DMS 273 treated with DMSO at 0.1 percent for 48 hours (cell line): ENCODE measurements at regions not wholly inside any gene's neighbourhood (a gene's known extent, or its start where the extent isn't known, plus 50 kb on each side); places are given as distances from the start of the nearest gene placed in this dataset.
"Not testable (repeated sequence)": the region's sequence is repeated elsewhere in the genome, so short reads cannot be mapped to it uniquely, and the experiment has no call there.

Experiments
- DNase-seq: peaks from one replicate; lab custom pipeline; 2025; lab: John Stamatoyannopoulos, UW

DNA sequence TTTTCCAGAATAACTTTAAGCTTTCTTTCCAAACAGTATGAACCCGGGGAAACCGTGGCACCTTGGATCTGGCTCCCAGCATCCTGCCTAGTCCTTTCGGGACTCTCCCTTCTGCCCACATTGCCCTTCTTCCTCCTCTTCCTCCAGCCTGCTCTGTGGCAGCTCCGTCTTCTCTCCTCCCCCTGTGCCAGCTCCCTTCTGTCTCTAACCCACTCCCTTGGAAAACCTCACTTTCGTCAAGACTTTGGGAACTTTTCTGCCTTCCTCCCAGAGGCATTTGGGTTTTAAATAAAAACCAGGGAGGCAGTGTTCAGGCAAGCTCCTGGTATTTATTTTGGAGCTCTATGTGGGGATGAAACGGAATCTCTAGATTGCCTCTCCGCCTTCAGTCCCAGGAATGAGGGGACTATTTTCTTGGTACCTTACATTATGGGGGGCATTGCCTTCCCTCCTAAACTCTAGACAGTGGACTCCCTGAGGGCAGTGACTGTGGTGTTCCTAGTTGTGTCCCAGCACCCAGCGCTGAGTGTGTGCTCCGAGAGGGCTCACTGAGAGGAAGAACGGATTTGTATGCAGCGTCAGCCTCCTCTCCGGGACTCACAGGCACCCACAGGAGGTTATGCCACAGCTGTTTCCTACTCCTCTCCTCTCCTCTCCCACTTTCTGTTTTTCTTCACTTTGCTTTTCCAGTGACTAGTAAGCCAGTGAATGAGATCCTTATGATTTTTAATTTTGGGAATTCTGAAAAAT, 105.4 kb upstream of the MRPS22 start:
- DNase-seq = no peak

DNA sequence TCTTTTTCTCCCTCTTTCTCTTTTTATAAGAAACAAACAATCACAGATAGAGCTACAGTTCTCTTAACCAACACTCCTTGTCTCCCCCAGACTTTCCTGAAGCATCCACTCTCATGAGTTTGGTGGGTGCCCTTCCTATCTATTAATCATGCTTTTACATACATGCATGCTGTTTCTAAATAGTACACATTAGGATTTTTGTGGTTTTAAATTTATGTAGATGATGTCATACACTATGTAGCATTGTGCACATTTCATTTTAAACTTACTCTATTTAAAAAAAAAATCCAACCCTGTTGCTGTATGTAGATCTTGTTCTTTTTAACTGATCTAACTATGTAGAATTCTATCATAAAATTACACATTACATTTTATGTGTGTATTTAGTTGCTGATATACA, 104.3 kb upstream of the MRPS22 start:
- DNase-seq = no peak

DNA sequence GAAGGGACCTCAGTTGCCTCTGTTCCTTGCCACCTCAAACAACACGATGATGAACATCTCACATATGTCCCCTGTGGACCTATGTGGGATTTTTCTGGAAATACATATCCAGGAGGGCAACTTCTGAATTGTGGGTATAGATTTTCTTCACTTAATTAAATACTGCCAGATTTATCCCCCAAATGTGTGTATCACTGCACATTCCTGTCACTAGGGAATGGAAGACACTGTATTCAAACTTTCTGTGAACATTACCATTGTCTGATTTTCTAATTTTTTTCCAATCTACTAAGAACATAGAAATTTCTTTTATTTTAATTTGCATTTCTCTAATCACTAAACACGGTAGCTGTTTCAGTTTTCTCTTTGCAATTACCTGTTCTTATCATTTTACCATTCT, 102.0 kb upstream of the MRPS22 start:
- DNase-seq = no peak

DNA sequence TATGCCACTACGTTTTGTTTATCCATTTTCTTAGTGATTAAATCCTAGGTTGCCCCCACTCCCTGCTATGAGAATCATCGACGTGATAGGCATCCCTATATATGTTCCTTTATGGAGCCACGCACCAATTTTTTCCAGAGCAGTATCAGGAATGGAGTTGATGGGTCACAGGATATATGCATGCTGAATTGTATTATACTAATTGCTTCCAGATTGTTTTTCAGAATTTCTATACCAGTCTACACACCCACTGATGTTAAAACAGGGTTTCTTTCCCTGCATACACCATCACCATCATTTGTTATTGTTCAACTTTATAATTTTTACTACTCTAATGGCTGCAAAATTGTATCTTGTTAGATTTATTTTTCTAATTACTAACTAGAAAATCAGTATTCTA, 100.1 kb upstream of the MRPS22 start:
- DNase-seq = no peak

DNA sequence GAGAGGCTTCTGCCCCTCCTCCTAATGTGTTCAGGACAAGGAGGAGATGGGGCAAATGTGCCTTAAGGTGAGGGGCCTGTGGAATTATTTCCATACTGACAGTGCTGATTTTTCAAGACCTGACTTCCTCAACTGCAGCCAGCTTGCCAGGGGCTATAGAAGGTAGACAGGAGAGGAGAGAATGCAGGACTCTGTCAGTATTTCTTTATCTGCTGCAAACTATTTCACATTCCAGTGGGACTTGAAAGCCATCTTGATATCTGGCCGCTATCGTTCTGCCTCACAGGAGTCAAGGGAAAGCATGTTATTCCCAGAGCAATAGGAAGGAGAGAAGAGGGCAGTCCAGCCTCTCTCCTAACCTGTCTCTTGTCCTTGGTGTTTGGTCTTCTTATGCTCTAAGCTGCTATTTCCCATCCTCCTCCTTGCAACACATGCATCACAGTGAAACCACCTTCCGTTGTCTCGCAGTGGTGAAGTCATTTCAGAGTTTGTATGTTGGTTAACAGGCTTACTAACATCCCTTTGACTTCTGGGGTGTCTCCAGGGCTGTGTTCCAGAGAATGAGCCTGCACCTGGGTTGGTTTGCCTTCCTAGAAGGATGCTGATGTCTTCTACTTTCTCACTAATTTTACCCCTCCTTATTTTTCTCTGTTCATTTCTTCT, 95.1 kb upstream of the MRPS22 start:
- no peak for DNase-seq

DNA sequence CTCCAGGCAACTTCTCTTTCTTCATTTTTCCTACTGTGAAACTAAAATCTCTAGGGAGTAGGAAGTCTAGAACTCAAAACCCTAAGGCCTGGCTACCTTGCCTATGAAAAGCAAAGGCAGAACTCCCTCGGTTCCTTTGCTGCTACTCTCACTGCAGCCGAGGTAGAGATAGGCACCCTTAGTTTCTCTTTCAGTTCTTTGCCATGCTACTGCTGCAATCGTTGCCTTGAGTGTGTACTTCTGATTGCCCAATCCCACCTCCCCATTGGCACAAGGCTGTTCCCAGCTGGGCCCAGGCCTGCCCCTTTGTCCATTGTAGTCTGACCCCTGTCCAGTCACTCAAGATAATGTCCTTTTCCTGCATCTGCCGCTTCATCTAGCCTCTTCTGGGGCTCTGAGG, 92.3 kb upstream of the MRPS22 start:
- no peak for DNase-seq

DNA sequence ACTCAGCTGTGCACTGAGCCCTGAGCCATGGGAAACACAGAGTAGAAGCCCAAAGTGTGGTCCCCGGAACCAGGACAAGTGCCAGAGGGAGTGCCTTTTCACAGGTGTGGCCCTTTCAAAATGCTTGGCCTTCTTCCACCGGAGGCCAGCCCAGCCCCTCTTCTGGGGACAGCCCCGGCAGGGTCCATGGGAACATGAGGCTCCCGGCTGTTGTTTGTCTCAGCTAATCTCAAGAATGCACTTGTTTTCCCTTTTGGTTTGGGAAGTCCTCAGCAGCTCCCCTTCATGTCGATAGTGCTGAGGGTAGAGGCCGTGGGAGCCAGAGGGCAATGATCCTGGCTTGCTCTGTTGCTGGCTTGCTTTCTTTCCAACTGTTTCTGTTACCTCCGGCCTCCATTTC, 91.1 kb upstream of the MRPS22 start:
- no peak for DNase-seq

DNA sequence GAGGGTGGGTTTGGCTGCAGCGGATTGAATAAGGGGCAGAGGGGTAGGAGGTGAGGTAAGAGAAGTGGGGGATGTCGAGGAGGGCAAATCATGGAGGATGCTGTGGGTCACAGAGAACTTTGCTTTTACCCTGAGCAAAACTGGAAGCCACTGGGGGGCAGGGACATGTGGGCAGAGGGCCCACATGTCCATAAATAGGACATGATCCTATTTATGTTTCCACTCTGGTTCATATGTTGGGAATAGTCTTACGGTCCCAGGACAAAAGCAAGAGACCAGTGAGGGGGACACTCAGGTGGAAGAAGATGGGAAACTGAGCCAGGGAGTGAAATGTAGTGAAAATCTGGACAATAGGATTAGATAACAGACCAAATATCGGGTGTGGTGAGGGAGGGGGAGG, 85.5 kb upstream of the MRPS22 start:
- no peak for DNase-seq

DNA sequence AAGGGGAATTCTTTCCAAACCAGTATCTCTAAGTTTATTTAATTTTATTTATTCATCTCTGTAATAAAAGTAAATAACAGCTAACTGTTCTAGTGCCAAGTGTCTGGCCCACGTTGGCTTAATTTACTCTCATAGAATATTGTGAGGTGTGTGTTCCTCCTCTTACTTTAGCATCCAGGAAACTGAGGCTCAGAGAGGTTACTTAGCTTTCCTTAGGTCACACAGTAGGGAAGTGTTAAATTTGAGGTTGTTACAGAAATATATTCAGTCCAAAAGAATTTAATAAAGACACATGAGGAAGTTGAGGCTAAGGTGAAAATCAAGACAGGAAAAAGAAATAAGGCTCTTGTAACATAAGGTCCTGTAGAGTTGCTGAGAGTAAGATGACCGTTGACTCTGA, 84.4 kb upstream of the MRPS22 start:
- DNase-seq = no peak

DNA sequence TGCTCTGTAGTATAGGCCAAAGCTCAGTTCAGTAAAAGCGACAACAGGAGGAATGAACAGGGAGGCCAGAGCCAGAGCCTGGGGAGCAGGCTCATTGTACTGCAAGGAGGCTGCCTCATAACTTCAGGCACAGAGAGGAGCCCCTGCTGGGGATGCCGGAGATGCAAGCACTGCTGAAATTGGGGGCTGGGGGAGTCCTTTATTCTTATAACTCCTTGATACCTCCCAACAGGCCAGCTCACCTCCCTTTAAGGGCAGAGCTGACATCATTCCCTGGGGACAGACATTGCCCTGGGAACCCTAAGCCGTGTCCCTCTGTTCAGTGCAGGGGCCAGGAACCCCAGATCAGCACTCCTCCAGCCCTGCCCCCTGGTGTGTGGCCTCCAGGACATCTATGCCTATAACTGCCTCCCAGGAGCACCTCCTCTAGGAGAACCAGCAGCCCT, 83.8 kb upstream of the MRPS22 start:
- no peak for DNase-seq

DNA sequence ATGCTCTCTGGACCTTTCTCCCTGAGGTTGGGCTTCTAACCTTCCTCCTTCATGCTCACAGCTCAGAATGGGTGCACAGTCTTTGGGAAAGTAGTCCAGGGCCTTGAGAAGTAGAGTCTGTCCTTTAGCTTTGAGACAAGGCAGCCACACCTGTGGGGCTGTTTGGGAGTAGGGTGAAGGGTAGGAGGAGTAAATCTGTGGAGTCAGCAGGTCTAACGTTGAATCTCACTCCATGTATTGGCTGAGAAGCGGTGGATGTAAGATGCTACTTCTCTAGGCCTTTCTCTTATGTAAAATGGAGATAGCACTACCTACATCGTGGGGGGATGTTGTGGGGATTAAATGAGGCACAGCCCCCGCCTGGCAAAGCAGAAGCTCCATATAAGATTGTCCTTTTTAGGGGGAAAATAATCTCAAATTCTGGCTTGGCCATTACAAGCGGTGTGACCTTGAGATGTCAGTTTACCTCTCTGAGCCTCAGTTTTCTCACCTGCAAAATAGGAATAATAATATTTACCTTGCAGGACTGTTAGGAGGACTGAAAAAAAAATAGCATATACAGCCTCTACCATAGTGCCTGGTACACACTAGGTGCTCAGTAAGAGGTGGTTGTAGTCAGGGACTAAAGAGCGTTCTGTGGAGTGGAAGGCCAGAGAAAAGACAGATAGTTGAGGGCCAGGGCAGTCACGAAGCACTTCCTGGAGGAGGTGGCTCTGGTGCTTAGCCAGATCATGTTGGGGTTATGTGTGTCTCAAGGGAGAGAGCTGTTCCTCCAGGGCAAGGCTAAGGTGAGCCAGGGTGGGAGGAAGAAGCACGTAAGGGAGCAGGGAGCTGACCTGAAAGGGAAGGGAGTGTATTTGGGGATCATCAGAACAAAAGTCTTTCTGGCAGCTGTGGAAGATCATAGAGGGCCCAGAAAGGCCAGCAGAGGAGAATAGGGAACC, 82.8 kb upstream of the MRPS22 start:
- no peak for DNase-seq

DNA sequence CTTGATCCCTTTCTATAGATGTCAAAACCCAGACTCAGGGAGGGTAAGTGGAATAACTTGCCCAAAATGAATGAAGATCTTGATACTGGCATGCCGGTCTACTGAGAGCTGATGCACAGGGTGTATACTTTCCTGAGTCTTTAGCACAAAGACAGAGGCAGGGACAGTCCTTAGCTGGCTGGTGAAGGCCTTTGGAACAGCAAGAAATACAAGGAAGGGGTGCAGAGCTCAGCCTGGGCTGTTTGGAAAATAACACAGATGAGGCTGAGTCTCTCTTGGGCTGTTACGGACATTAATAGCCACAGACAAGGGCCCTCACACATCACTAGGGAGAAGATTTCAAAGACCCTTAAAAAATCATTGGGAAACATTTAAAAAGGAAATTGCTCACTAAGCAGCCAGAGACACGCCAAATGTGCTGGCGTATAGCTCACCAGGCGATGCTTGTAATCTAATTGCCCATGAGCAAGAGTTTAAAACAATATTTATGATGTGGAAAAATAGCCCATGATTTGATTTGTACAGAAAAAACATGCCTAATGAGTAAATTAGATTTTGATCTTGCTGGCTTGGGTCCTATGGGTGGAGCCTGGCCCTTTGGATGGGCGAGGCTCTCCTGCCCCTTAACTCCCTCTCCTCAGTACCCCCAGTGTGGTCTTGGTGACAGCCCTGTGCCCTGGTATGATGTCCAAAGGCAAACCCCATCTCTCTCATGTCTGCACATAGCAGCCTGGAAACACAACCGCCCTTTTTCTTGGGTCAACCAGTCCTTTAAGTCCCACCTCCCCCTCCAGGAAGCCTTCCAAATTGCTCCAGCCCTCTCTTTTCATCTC, 81.8 kb upstream of the MRPS22 start:
- no peak for DNase-seq

DNA sequence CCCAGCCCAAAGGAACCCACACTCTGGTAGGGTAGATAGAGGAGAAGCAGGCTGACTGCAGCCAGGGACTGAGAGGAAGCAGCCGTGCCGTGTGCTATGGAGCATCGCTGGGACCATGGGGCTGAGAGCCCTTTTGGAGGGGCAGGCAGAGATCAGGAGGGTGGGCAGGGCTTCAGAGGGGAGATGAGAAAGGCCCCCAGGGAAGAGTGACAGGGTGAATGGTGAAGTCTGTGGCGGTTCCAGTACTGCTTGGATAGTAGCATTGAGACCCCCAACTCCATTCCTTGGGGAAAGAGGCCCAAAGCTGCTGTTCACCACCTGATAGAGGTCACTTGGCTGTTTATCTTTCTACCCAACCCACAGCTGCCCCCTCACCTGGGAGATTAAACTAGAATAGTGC, 80.0 kb upstream of the MRPS22 start:
- no peak for DNase-seq

DNA sequence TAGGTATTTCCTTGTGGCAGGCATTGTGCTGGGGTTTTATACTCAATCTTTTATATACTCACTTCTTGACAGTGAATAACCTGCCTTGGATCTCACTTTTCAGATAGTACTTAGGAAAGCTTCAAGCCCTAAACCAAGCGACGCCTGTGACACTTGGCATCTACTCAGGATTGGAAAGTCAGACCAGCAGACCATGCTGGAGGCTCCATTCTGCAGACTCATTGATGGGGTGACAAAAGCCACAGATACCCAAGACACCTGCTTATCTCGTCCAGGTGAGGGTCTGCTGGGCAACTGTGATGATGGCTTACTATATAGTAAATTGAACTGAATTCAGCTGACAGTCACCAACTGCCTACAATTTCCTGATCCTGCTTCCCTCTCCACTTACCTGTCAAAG, 79.4 kb upstream of the MRPS22 start:
- DNase-seq = no peak

DNA sequence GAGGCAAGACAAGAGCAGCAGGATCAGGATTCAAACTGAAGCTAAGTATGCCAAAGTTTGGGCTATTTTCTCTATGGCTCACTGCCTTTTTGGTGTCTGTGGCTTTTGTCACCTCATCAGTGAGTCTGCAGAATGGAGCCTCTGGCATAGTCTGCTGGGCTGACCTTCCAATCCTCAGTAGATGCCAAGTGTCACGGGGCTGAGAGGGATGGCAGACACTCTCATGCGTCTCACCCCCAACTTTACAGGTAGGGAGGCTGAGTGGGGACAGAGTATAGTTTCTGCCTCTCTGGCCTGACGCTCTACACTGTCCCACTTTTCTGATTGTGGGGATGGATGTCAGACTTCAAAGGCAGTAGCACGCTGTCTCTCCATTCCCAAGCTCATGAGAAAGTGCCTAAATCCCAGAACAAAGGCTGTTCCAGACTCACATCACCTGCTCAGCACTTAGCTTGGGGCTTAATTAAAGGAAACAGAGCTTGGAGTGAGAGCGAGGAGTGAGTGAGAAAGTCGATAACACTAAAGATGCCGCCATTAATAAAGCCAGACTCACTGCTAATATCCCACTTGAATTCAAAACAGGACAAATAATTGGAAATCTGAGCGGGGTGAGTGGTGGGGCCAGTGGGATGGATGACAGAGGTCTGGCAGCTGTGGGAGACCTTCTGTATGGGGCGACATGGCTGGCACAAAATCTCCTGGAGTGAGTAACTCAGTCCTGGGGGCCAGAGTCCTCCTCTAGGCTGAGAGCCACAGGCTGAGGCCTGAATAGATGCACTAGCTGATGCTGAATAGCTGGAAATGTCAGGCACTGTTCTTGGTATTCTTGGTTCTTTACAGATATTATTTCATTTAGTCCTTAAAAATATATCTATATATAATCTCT, 78.4 kb upstream of the MRPS22 start:
- no peak for DNase-seq

DNA sequence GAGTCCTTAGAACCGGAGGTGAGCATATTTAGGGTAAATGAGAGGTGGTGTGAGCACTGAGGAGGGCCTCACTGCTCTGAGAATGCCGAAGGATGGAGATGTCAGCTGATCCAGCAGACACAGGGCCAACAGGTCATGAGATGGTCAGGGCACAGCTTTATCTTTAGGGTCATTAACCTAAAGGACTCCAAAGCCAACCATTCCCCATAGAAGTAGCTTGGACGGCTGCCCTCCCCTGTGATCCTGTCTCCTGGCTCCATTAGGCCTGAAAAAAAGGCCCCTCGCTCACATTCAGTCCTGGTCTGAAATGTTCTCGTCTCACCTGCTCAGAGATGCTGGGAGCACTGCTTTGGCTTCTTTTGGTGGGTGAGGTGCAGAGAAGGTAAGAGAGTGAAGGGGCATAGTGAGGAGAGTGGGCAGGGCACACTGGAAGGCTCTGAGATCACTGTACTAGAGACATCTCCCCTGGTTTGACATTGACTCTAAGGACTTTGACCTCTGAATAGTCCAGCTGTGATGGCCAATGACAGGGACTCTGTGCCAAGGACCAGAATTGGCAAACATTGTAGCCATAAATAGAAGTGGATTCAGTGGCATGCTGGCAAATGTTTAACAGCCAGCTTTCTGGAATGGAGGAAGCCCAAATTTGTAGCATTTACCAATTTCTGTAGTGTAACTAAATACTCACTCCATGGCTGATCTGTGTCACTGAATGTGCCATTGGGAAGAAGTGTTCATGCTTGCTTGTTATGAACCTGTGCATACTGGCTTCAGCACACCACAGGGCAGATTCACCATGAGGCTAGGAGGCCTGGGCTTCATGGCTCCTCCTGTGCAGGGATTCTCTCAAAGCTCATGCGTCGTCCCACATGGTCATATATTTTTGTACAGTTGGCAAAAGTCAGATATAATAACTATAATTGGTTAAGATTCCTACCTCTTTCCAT, 76.2 kb upstream of the MRPS22 start:
- DNase-seq = no peak

DNA sequence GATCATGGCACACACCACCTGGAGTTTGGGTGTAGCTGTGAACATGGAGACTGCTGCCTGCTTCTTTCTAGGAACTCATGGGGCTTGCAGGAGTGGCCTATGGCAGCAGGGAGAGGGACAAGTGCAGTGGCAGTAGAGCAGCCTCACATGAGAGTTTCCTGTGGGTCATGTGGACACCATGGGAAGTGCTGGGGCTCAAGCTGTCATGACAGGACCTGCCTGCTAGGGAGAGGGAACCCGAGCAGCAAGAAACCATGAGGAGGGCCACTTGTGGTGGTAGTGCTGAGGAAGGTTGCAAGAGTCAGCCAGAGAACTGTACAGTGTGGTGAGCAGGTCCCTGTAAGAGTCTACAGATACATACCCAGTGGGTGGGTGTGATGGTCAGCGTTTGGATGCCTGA, 73.8 kb upstream of the MRPS22 start:
- DNase-seq = no peak

DNA sequence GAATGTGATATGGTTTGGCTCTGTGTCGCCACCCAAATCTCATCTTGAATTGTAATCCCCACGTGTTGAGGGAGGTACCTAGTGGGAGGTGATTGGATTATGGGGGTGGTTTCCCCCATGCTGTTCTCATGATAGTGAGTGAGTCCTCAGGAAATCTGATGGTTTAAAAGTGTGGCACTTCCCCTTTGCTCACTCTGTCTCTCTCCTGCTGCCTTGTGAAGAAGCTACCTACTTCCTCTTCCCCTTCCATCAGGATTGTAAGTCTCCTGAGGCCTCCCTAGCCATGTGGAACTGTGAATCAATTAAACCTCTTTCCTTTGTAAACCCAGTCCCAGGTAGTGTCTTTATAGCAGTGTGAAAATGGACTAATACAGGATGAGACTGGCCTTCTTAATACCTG, 73.2 kb upstream of the MRPS22 start:
- not testable (repeated sequence) for DNase-seq

DNA sequence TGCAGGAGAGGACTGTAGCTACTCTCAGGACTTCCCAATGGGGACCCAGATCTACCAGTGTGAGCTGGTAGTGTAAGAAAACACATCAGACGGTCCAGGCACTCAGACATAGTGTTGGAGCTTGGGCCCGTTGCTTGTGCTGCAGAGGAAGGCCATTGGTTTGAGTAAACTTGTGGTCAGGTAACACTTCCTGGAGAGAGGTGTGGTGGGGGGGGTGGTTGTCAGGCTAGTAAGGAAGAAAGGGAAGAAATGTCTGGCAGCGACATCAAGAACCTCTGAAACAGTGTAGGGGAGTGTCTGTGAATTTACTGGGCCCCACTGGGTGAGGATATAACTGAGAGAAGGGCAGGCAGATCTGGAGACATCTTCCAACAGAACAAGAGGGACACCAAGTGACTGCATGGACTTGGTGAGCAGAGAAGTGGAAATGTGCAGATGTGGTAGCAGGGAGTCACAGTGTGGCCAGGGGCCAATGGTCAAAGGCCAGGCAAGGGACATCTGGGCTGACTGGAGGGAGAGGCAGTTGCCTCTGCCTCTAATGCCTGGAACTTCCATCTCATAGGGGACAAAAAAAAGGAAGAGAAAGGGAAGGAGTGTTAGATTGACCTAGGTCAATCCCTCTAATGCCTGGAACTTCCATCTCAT, 63.7 kb upstream of the MRPS22 start:
- DNase-seq = no peak
